Skeletal muscle satellite cell (primary cell): ENCODE measurements at regions not wholly inside any gene's neighbourhood (a gene's known extent, or its start where the extent isn't known, plus 50 kb on each side); places are given as distances from the start of the nearest gene placed in this dataset.

ENCODE experiments used
- H3K27me3 ChIP-seq: 2 replicates; pipeline ENCODE4 v1.7.0; 2013; ENCODE audit warnings: low read length; ENCODE audit not compliant: control insufficient read depth, insufficient read depth
- H3K36me3 ChIP-seq: 2 replicates; pipeline ENCODE4 v1.7.0; 2013; ENCODE audit warnings: mild to moderate bottlenecking, control low read depth, low read length; ENCODE audit not compliant: insufficient read depth
- H3K4me1 ChIP-seq: 2 replicates; pipeline ENCODE4 v1.7.0; 2013; ENCODE audit warnings: low read length; ENCODE audit not compliant: control insufficient read depth, insufficient read depth
- H3K4me2 ChIP-seq: 2 replicates; pipeline ENCODE4 v1.7.0; 2013; ENCODE audit warnings: mild to moderate bottlenecking, low read length
- H3K4me3 ChIP-seq: 2 replicates; pipeline ENCODE4 v1.7.0; 2013; ENCODE audit warnings: low read length
- H3K9ac ChIP-seq: 2 replicates; pipeline ENCODE4 v1.7.0; 2013; ENCODE audit warnings: mild to moderate bottlenecking, low read depth, low read length, moderate library complexity
- H3K9me3 ChIP-seq: replicated peaks from 2 replicates; pipeline ENCODE4 v1.7.0; 2013; ENCODE audit warnings: mild to moderate bottlenecking, control low read depth, low read length

DNA sequence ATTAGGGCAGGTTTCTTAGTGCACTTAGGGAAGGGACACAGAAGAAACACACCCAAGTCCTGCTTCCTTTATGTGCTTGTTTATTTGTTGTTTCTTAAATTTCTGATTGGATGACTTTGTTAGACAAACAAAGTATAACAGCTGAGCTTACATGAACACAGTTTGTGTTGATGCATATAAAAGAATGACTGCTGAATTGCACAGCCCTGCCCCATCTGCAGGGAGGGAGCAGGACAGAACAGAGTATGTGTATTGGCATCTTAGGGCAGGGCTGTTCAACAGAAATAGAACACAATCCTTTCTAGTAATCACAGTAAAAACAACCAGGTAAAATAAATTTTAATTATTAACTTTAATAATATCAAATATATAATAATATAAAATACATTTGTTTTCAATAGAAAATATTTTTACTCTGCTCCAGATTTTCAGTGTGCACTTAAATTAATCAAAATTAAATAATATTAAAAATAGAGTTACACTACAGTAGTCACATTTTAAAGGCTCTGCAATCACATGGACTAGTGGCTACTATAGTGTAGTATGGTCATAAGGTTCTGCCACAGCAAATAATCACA is 198.4 kb downstream of the ZNF621 start:
- no peaks in the 10 kb centered on the region for H3K27me3 ChIP-seq
- no peak overlapping the region for H3K4me2 ChIP-seq
- H3K9ac ChIP-seq = no peak overlapping the region
- no peaks in the 10 kb centered on the region for H3K36me3 ChIP-seq
- no peak overlapping the region for H3K4me3 ChIP-seq
- no peaks in the 10 kb centered on the region for H3K9me3 ChIP-seq
- H3K4me1 ChIP-seq = no peaks in the 10 kb centered on the region

DNA sequence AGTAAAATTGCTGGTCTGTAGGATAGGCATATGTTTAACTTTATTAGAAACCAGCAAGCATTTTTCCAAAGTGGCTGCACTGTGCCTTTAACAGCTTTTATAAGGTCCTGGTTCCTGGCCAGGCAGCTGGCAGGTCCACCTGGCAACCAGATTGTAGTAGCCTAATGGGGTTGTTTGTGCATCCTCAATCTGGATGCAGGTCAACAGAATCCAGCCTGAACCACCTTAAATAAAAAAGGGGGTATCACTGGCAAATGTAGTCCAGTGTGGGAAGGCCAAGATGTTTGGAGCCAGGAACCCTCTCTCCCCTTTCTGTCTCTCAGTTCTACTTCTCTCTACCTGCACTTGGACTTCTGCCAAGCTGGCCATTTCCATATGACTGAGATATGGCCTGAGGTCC is 200.3 kb downstream of the ZNF621 start:
- H3K4me3 ChIP-seq = no peak overlapping the region
- H3K36me3 ChIP-seq = no peaks in the 10 kb centered on the region
- H3K4me2 ChIP-seq = no peak overlapping the region
- H3K27me3 ChIP-seq = no peaks in the 10 kb centered on the region
- no peaks in the 10 kb centered on the region for H3K9me3 ChIP-seq
- H3K4me1 ChIP-seq = no peaks in the 10 kb centered on the region
- no peak overlapping the region for H3K9ac ChIP-seq

DNA sequence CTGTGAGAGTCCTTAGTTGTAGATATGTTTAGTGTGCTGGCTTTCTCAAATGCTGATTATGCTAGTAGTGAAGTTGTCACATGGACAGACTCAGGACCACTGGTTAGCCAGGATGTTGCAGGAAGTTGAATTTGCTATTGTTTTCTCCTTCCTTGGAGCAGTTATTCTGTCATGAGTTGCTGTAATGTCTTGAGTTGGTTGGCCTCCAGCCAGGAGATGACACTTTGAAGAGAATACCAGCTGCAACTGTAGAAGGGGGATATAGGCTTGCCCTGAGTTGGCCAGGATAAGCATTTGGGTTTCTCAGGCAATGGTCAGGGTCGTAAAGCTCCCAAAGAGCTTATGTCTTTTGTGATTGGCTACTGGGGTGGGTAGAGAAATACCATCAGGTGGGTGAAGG is 206.7 kb downstream of the ZNF621 start:
- no peak overlapping the region for H3K4me2 ChIP-seq
- H3K36me3 ChIP-seq = no peaks in the 10 kb centered on the region
- no peaks in the 10 kb centered on the region for H3K4me1 ChIP-seq
- no peaks in the 10 kb centered on the region for H3K9me3 ChIP-seq
- H3K9ac ChIP-seq = no peak overlapping the region
- no peak overlapping the region for H3K4me3 ChIP-seq
- H3K27me3 ChIP-seq = no peaks in the 10 kb centered on the region

DNA sequence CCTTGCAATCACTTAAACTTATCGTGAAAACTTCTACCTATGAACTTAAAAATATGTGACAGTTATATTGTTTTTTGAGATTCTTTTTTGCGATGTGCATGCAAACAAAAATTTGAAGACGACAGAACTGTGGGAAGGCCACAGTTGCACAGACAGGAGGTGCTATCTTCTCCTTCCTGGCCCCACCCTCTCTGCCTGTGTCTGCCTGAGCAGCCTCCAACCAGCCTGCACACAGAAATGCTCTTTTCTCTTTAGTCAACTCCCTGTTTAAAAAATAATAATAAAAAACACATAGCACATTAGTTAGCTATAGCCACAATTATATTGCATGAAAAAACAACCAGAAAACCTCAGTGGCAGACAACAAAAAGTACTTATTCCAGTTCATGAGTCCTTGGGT is 212.2 kb downstream of the ZNF621 start:
- Histone ChIP-seq H3K9ac (no peak overlapping the region), H3K27me3 (no peaks in the 10 kb centered on the region), H3K4me3 (no peak overlapping the region), H3K4me1 (no peaks in the 10 kb centered on the region), H3K36me3 (no peaks in the 10 kb centered on the region), H3K4me2 (no peak overlapping the region), H3K9me3 (no peaks in the 10 kb centered on the region)

DNA sequence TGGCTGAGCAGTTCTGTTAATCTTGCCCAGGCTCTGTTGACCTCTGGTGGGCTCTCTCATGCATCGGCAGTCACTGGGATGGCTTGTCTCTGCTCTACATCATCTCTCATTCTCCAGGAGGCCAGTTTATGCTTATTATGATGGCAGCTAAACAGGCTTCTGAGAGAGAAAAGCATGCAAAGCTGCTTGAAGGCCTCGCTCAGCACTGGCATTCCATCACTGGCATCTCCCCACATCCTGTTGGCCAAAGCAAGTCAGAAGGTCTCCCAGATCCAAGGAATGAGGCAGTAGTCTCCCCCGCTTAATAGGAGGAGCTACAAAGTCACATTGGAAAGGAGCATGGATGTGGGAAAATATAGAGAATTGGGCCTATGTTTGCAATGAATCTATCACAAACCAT is 212.6 kb downstream of the ZNF621 start:
- Histone ChIP-seq H3K36me3 (no peaks in the 10 kb centered on the region), H3K27me3 (no peaks in the 10 kb centered on the region), H3K9me3 (no peaks in the 10 kb centered on the region), H3K4me3 (no peak overlapping the region), H3K4me1 (no peaks in the 10 kb centered on the region), H3K9ac (no peak overlapping the region), H3K4me2 (no peak overlapping the region)

DNA sequence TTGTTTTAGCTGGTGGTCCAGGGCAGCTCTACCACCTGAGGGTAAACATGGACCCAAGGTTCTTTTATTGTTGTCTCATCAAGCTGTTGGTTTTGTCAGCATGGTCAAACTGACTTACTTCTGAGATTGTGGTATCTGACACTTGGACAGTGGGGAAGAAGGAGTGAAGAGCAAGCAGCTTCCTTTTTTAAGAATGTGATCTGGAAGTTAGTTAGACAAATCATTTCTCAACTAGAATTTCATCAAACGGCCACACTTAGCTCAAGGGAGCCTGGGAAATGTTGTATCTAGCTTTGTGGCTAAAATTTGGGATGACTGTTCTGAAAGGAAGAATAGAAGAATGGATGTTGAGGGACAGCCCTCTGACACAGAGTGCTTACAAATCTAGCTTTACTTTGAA is 215.2 kb downstream of the ZNF621 start:
- H3K4me3 ChIP-seq = no peak overlapping the region
- no peaks in the 10 kb centered on the region for H3K27me3 ChIP-seq
- H3K9me3 ChIP-seq = no peaks in the 10 kb centered on the region
- no peaks in the 10 kb centered on the region for H3K36me3 ChIP-seq
- no peaks in the 10 kb centered on the region for H3K4me1 ChIP-seq
- H3K4me2 ChIP-seq = no peak overlapping the region
- no peak overlapping the region for H3K9ac ChIP-seq

DNA sequence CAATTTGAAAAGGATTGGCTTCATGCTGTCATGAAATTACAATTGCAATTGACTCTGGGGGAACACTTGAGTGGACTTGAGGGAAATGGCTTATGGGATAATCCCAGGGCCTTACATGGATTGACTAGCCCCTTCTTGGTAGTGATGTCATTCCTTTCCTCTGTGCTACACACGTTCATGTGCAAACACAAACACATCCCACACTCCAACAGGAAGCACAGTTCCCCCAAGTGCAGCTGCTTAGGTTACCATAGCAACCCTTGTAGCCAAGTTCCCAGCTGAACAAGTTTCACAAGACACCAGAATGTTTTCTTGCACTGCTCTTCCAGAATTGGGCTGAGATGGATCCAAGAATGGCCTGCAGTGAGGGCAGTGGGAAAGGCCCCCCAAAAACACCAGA is 217.0 kb downstream of the ZNF621 start:
- no peaks in the 10 kb centered on the region for H3K9me3 ChIP-seq
- H3K27me3 ChIP-seq = no peaks in the 10 kb centered on the region
- H3K9ac ChIP-seq = no peak overlapping the region
- H3K4me3 ChIP-seq = no peak overlapping the region
- no peaks in the 10 kb centered on the region for H3K4me1 ChIP-seq
- H3K36me3 ChIP-seq = no peaks in the 10 kb centered on the region
- H3K4me2 ChIP-seq = no peak overlapping the region

DNA sequence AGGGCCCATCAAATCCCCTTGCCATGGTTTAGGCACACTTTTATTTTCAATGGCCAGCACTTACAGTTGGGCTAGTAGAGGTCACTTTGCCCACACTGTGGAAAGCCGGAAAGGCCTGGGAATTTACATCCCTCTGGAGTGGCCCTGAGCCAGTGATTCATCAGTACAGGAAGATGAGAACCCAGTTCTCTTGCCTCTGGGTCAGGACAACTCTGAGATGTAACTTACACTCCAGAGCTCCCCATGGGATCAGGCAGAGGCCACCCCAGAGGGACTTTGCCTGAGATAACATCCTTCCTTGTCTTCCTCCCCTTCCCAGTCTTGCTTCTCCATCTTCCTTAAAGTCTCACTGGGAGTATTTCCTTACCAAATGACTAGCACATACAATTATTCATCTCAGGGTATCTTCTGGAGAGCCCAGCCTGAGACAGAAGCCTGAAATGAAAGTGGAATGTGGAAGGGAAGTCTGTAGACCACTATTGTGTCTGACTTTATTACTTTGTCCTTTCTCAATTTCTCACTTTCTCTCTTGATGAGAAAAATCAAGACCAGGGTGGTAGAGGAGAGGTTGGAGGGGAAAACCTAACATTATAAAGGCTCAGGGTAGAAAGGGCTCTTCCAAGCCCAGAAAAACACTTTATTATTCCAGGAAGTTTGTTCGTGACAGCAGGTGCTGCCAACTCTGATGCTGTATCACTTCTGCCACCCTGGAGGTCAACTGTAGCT is 220.8 kb downstream of the ZNF621 start:
- Histone ChIP-seq H3K4me1 (no peaks in the 10 kb centered on the region), H3K4me2 (no peak overlapping the region), H3K4me3 (no peak overlapping the region), H3K36me3 (no peaks in the 10 kb centered on the region), H3K9me3 (no peaks in the 10 kb centered on the region), H3K27me3 (no peaks in the 10 kb centered on the region), H3K9ac (no peak overlapping the region)

DNA sequence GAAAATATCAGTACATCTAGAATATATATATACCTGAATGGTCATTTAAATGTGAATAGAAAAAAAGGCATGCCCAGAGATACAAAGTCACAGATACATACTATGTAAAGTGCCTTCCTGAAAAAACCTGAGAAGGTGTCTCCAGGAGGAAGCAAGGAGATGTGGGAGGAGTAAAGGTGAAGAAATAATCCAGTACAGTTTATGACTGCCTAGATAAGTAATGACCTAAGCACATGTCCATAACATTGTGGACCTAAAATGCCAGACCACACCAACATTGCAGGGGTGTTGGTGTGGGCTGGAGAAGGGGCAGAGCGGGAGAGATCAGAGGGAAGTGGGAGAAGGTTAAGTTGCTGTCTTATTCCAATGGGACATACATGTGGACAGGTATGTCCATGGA is 226.9 kb downstream of the ZNF621 start:
- Histone ChIP-seq H3K9me3 (no peaks in the 10 kb centered on the region), H3K27me3 (peaks cover 4% of the 10 kb centered on the region), H3K36me3 (no peaks in the 10 kb centered on the region), H3K4me2 (no peak overlapping the region), H3K9ac (no peak overlapping the region), H3K4me1 (no peaks in the 10 kb centered on the region), H3K4me3 (no peak overlapping the region)

DNA sequence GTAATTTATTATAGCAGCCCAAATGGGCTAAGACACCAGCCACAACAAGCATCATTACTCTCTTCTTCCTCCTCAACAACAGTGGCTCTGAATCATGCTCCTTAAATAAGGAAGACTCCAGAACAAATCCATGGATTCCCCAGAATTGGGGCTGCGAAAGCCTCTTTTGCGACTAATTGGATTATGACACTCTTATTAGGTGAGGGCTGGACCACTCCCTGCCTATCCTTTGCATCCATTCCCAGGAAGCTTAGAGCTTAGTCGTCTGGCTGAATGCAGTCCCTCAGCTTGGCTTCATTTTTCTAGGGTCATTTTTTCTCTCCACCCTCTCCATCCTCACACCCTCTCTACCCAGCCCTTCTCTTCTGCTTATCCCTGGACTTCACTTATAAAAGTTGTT is 227.7 kb downstream of the ZNF621 start:
- H3K4me1 ChIP-seq = no peaks in the 10 kb centered on the region
- H3K4me3 ChIP-seq = no peak overlapping the region
- no peak overlapping the region for H3K9ac ChIP-seq
- peaks cover 4% of the 10 kb centered on the region for H3K27me3 ChIP-seq
- H3K36me3 ChIP-seq = no peaks in the 10 kb centered on the region
- H3K4me2 ChIP-seq = no peak overlapping the region
- H3K9me3 ChIP-seq = no peaks in the 10 kb centered on the region

DNA sequence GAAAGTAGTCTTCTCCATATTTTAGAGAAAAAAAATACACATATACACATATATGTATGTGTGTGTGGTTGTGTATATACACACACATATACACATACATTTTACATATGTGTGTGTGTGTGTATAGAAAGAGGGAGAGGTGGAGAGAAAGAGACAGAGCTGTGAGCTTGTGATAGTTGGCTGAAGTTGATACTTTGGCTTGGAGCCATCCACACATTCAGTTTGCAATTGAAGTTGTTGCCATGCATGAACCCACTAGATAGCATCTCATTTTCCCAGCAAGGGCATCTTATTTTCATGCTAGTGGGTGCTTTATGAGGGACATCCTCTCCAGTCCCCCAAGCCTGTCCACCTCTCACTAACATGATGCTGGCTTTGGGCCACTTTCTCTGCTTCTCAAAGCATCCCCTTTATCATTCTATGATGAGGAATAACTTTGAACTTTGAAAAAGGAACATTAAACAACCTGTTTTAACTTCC is 228.6 kb downstream of the ZNF621 start:
- H3K27me3 ChIP-seq = peaks cover 4% of the 10 kb centered on the region
- no peaks in the 10 kb centered on the region for H3K9me3 ChIP-seq
- no peaks in the 10 kb centered on the region for H3K36me3 ChIP-seq
- H3K4me3 ChIP-seq = no peak overlapping the region
- no peak overlapping the region for H3K9ac ChIP-seq
- no peak overlapping the region for H3K4me2 ChIP-seq
- H3K4me1 ChIP-seq = no peaks in the 10 kb centered on the region

DNA sequence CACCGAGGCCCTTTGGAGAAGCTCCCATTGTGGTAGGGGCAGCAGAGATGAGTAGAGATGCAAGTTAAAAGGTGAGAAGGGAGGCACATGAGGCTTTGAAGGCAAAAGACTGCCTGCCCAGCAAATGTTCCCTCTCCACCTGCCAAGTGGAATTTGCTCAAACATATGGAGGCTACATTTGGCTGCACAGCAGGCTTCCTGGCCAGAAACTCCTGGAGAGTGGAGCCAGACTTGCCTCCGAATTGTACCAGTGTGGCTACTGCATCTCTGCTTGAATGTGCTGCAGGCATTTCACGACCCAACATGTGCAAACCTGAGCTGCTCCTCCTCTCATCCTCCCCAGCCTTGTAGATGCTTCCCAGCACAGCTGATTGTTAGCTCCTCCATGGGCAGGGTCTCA is 229.2 kb downstream of the ZNF621 start:
- Histone ChIP-seq H3K36me3 (no peaks in the 10 kb centered on the region), H3K9me3 (no peaks in the 10 kb centered on the region), H3K4me2 (no peak overlapping the region), H3K27me3 (peaks cover 4% of the 10 kb centered on the region), H3K9ac (no peak overlapping the region), H3K4me3 (no peak overlapping the region), H3K4me1 (no peaks in the 10 kb centered on the region)
